Fibroblast of pulmonary artery (primary cell): ENCODE measurements at regions not wholly inside any gene's neighbourhood (a gene's known extent, or its start where the extent isn't known, plus 50 kb on each side); places are given as distances from the start of the nearest gene placed in this dataset.

Experiments
- DNase-seq: peaks from one replicate; pipeline ENCODE4 v3.0.0-alpha.2; 2010; ENCODE audit warnings: low read depth
- H3K4me3 ChIP-seq: replicated peaks from 2 replicates; pipeline ENCODE4 v1.5.1; 2011; ENCODE audit warnings: low read depth, mild to moderate bottlenecking, control low read depth, low read length, moderate library complexity
- CTCF ChIP-seq: IDR thresholded peaks from 2 replicates; pipeline ENCODE4 v1.5.1; 2011; ENCODE audit warnings: mild to moderate bottlenecking, control low read depth, low read length, inconsistent platforms; ENCODE audit errors: missing control alignments

- DNase-seq = no peak
- TF ChIP-seq CTCF = no peak
These were observed 286.1 kb upstream of the EEF2KMT start for GRCh38 chr16:5383737-5384136.

GRCh38 chr16:5382484-5382883 is 284.9 kb upstream of the EEF2KMT start:
- H3K4me3 ChIP-seq = no peak overlapping the region
- TF ChIP-seq CTCF = no peak
- no peak for DNase-seq

More at GRCh38 chr16:5383737-5384136, 286.1 kb upstream of the EEF2KMT start:
- H3K4me3 ChIP-seq = no peak overlapping the region

DNA sequence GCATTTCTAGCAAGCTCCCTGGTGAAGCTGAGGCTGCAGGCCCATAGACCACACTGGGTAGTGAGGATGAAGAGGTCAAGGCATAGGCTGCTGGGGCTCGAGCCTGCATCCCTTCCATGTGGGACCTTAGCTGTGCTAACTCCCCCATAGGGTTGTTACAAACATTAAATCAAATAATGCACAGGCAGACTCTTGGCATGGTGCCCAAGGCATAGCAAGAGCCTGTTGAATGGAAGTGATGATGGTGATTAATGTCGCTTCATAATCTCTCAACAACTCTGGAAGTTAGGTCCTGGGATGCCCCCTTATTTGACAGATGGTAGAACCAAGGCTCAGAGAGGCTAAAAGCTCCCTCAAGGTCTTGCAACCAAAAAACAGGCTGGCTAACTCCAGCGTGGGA is 283.9 kb upstream of the EEF2KMT start:
- DNase-seq = no peak
- TF ChIP-seq CTCF = no peak
- no peak overlapping the region for H3K4me3 ChIP-seq

DNA sequence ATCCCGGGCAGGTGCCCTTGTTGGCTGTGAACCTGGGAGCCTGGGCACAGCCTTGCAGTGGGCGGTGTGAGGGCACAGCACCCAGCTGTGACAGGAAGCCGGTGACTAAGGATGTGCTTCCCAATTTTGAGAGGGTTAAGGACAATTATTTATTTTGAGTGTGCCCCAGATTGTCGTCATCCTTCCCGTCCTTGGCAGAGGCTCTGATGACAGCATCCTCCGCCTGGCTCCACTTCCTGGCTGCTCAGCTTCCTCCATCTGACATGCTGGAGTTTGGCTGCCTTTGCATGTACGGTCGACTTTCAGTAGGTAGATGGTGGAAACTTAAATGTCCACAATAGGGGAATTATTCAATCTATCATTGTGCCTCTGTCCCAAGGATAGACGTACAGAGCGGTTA is 282.4 kb upstream of the EEF2KMT start:
- H3K4me3 ChIP-seq = no peak overlapping the region
- TF ChIP-seq CTCF = no peak
- DNase-seq = no peak

GRCh38 chr16:5378531-5378930 is 280.9 kb upstream of the EEF2KMT start:
- no peak for DNase-seq
- H3K4me3 ChIP-seq = no peak overlapping the region
- no peak for TF ChIP-seq CTCF

GRCh38 chr16:5377280-5377898 is 279.8 kb upstream of the EEF2KMT start:
- no peak for TF ChIP-seq CTCF
- no peak overlapping the region for H3K4me3 ChIP-seq
- DNase-seq = no peak

DNA sequence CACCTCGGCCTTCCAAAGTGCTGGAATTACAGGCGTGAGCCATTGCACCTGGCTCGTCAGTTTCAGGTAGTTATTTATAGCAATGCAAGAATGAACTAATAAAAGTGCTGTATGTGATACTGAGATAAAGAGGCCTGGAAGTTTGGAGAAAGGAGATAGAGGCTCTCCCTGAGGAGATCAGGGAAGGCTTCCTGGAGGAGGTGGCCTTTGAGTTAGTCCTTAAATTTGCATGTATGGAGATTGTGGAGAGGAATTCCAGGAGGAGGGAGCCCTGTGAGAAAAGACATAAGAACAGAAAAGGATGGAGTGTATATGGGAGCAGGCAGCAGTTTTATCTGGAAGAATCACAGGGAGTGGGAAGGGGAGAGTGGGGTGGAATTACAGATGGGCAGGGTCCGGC is 276.6 kb upstream of the EEF2KMT start:
- no peak for TF ChIP-seq CTCF
- DNase-seq = no peak
- no peak overlapping the region for H3K4me3 ChIP-seq
